Hematopoietic multipotent progenitor cell treated with erythropoietin and hydrocortisone succinate and interleukin-3 and kit ligand, for 6 days (in vitro differentiated cells): ENCODE measurements at regions not wholly inside any gene's neighbourhood (a gene's known extent, or its start where the extent isn't known, plus 50 kb on each side); places are given as distances from the start of the nearest gene placed in this dataset.

Experiments
- DNase-seq: peaks from one replicate; pipeline ENCODE4 v3.0.0-alpha.2; 2015

DNA sequence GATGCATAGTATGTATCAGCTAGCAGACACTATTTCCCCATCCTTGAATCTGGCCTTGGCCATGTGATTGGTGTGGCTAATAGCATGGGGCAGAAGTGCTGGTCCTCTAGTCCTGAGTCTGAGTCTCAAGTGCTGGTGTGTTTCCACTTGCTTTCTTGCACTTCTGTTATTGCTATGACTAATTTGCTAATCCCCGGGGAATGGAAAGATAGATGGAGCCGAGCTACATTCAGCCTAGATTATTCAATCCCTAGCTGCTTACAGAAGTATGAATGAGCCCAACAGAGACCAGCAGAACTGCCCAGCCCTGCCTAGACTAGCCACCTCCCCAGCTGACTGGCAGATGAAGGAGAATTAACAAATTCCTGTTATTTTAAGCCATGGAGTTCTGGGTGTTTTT, 53.2 kb upstream of the SYPL1 start:
- DNase-seq = no peak

DNA sequence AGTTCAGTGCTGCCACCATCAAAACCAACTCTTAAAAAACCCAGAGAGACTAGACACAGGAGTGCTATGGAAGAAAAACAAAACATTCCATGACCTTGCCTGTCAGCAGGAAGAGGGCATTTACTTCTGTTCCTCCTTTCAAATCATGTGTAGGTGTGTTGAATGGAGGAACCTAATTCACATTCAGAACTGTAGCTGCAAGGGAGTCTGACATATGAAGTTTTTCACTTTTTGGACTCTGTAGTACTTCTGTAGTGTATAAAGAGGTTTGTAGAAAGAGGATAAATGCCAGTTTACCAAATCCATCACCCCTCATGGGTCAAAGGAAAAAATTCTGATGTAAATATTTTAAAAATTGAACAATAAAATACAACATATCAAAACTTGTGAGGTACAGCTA, 51.1 kb upstream of the SYPL1 start:
- no peak for DNase-seq
